Lung (tissue), 11 donors: ENCODE measurements at regions not wholly inside any gene's neighbourhood (a gene's known extent, or its start where the extent isn't known, plus 50 kb on each side); places are given as distances from the start of the nearest gene placed in this dataset.

Source experiments
- ATAC-seq: fragments of 200-7000 bp; cut with Tn5 transposase; one replicate; pipeline ENCODE4 v1.9.1; 2020; ENCODE audit warnings: moderate number of reproducible peaks; ENCODE audit not compliant: insufficient read depth, low FRiP score
- DNase-seq, 3 donors: peaks; one replicate each; pipeline ENCODE4 v3.0.0-alpha.2; 2013 to 2017
- H3K27ac ChIP-seq, 2 donors: one replicate each; pipeline ENCODE4 v1.5.1; 2013; ENCODE audit warnings: mild to moderate bottlenecking in 2 of 2, moderate library complexity in 2 of 2, control low read depth in 1 of 2, inconsistent platforms in 1 of 2, low read depth in 1 of 2, low read length in 1 of 2
- H3K27me3 ChIP-seq, 3 donors: one replicate each; pipeline ENCODE4 v1.5.1; 2013; ENCODE audit warnings: low read length in 2 of 3; ENCODE audit not compliant: control insufficient read depth in 3 of 3, insufficient read depth in 3 of 3
- H3K36me3 ChIP-seq, 4 donors: one replicate each; pipeline ENCODE4 v1.5.1; 2013; ENCODE audit warnings: low read length in 4 of 4, mild to moderate bottlenecking in 1 of 4, moderate library complexity in 1 of 4; ENCODE audit not compliant: control insufficient read depth in 4 of 4, insufficient read depth in 4 of 4
- H3K4me1 ChIP-seq, 5 donors: one replicate each; pipeline ENCODE4 v1.5.1; 2013; ENCODE audit warnings: low read length in 5 of 5, mild to moderate bottlenecking in 2 of 5, moderate library complexity in 1 of 5; ENCODE audit not compliant: control insufficient read depth in 5 of 5, insufficient read depth in 5 of 5
- H3K4me3 ChIP-seq: one replicate; pipeline ENCODE4 v1.5.1; 2013; ENCODE audit warnings: mild to moderate bottlenecking, control low read depth, moderate library complexity
- H3K9ac ChIP-seq, 2 donors: one replicate each; pipeline ENCODE4 v1.5.1; 2013; ENCODE audit warnings: low read length in 2 of 2, control low read depth in 1 of 2; ENCODE audit not compliant: insufficient read depth in 1 of 2
- H3K9me3 ChIP-seq, 4 donors: one replicate each; pipeline ENCODE4 v1.5.1; 2013; ENCODE audit warnings: low read length in 3 of 4, mild to moderate bottlenecking in 1 of 4, moderate library complexity in 1 of 4; ENCODE audit not compliant: control insufficient read depth in 4 of 4, insufficient read depth in 3 of 4
- WGBS, 2 donors: extraction: QIAGEN DNeasy Blood & Tissue Kit; methylation state at CpG; one replicate each; pipeline ENCODE4 v1.1.7; 2013; 5-methylcytosine and 5-hydroxymethylcytosine counted together
- TF ChIP-seq, protein P1 (sequence below): IDR thresholded peaks from 2 replicates; pipeline ENCODE4 v1.5.1; 2012; ENCODE audit warnings: mild to moderate bottlenecking; ENCODE audit errors: control extremely low read depth, extremely low read depth
- donor health status: control.
- donor health status: control.
- donor health status: Bipolar disorder and iron deficiency.
- donor health status: healthy.
- donor health status: DM: yes; HTN: yes; CAD: no.

DNA sequence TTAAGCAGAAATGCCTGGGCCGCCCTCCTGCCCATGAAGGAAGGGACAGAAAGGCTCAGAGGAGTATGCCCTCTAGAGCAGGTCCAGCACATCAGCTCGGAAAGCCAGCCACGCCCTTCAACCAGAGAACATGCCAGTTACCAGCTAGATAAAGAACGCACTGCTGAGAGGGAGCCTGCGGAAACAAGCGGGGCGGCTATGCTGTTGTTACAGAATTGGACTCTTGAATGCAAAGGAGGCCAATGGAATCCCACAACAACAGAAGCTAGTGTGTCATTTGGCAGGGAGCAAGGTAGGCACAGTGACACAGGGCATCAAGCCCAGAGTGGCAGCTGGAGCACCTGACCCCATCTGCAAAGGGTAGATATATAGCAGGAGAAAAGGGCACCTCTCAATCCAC lies 242.9 kb upstream of the ID2 start:
- TF ChIP-seq, protein P1, sequence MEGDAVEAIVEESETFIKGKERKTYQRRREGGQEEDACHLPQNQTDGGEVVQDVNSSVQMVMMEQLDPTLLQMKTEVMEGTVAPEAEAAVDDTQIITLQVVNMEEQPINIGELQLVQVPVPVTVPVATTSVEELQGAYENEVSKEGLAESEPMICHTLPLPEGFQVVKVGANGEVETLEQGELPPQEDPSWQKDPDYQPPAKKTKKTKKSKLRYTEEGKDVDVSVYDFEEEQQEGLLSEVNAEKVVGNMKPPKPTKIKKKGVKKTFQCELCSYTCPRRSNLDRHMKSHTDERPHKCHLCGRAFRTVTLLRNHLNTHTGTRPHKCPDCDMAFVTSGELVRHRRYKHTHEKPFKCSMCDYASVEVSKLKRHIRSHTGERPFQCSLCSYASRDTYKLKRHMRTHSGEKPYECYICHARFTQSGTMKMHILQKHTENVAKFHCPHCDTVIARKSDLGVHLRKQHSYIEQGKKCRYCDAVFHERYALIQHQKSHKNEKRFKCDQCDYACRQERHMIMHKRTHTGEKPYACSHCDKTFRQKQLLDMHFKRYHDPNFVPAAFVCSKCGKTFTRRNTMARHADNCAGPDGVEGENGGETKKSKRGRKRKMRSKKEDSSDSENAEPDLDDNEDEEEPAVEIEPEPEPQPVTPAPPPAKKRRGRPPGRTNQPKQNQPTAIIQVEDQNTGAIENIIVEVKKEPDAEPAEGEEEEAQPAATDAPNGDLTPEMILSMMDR, result no peak
- H3K9ac ChIP-seq, result no peak overlapping the region
- WGBS, 2 donors, result 82 to 92% methylated on average over 7 of the region's 7 CpGs
- no peak overlapping the region for H3K27ac ChIP-seq
- H3K4me3 ChIP-seq, result no peak overlapping the region
- DNase-seq (no peak), ATAC-seq (no peak)
- no peaks in the 10 kb centered on the region for H3K9me3 ChIP-seq
- H3K36me3 ChIP-seq, result no peaks in the 10 kb centered on the region
- peaks cover 0 to 7% (median 0%) of the 10 kb centered on the region in 5 donors for H3K4me1 ChIP-seq
- H3K27me3 ChIP-seq, result no peaks in the 10 kb centered on the region

DNA sequence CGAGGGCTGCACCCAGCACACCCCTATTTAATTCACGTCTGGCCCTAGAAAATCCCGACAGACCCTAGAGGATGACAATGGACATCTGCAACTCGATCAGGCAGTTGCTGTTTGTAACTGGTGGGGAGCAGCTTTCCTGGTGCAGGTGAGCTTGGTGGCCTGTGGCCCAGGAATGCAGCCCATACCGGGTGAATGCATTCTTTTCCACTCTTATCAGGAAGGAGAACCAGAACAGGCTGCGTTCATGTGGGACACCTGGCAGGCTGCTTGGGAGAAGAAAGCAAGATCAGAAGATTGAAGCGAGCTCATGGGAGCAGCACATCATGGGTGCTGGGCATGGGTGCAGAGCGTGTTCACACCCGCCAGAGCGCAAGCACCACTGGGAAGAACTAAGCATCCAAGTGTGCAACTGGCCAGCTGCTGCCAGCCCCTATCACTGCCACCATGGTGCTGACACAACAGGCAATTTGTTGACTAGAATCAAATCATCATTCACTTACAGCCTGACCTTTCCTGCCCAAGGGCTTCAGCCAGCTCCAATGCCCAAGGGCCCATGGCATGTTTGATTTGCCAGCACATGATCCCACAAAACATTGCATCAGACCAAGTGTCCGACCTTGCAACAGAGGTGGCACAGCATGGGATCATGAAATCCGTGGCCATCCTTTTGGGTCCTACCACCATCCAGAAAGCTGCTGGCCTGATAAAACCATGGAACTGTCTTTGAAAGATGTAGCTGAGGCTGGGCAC lies 241.7 kb upstream of the ID2 start:
- peak overlapping the region in 1 of 2 donors; percentile 10 for H3K27ac ChIP-seq
- no peaks in the 10 kb centered on the region for H3K27me3 ChIP-seq
- H3K4me1 ChIP-seq, result peaks cover 0 to 7% (median 0%) of the 10 kb centered on the region in 5 donors
- 85 to 88% methylated on average over 12 of the region's 12 CpGs for WGBS, 2 donors
- ATAC-seq (no peak), DNase-seq (peak in 2 of 3 donors; percentile 34 to 45)
- no peaks in the 10 kb centered on the region for H3K36me3 ChIP-seq
- TF ChIP-seq, protein P1, result no peak
- H3K9me3 ChIP-seq, result no peaks in the 10 kb centered on the region
- no peak overlapping the region for H3K4me3 ChIP-seq
- no peak overlapping the region for H3K9ac ChIP-seq

DNA sequence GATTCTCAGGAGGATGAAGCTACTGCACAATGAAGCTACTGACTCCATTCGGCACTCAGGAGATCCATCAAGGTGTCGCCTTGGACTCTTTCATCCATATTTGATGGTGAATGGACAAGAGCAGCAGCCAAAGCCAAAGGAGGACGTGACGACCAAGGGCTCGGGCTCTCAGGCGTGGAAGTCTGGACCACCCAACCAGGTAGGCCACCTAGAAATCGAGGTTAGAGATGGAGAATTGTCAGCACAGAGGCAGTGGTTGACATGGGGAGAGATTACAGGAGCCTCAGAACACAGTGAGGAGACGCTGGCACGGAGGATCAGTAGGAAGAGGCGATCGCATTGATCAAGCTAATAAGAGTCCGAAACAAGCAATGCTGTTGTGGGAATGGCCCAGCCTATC lies 240.5 kb upstream of the ID2 start:
- Histone ChIP-seq H3K4me3 (no peak overlapping the region), H3K36me3 (no peaks in the 10 kb centered on the region), H3K9ac (no peak overlapping the region), H3K4me1 (peaks cover 0 to 7% (median 0%) of the 10 kb centered on the region in 5 donors), H3K27me3 (no peaks in the 10 kb centered on the region), H3K27ac (no peak overlapping the region), H3K9me3 (no peaks in the 10 kb centered on the region)
- ATAC-seq (no peak), DNase-seq (no peak)
- WGBS, 2 donors, result 87 to 89% methylated on average over 12 of the region's 12 CpGs
- TF ChIP-seq, protein P1, result no peak
